NCI-H1048 (cell line): ENCODE measurements at regions not wholly inside any gene's neighbourhood (a gene's known extent, or its start where the extent isn't known, plus 50 kb on each side); places are given as distances from the start of the nearest gene placed in this dataset.
"Not testable (repeated sequence)": the region's sequence is repeated elsewhere in the genome, so short reads cannot be mapped to it uniquely, and the experiment has no call there.

ENCODE experiments used
- DNase-seq: peaks from one replicate; lab custom pipeline; 2025; lab: John Stamatoyannopoulos, UW

DNA sequence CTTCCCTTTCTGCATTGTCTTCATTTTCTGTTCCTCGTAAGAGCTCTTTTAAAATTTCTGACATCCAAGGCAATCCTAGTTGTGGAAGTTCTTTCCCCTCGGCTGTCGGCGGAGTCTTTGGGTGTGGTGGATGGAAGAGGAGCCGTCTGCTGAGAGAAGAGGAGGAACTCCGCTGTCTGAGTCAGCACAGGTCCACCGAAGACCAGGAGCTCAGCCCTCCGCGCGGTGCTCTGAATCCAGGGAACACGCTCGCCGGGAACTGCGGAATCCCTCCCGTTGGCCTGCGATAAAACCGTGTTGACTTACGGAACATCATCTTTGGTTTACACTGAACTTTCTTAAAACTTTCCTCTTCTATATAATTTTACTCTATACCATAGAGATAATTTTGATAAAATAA lies 100.7 kb upstream of the IRX4 start:
- no peak for DNase-seq

DNA sequence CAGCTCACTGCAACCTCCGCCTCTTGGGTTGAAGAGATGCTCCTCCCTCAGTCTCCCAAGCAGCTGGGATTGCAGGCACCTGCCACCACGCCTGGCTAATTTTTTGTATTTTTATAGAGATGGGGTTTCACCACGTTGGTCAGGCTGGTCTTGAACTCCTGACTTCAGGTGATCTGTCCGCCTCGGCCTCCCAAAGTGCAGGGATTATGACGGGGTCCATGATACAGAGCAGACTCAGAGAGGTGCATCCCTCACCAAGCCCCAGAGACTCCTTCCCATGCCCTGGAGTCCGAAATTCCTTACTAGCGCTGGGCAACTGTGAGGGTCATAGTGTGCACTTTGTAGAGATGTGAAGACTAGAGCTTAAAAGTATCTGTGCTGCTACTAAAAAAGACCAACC lies 99.8 kb upstream of the IRX4 start:
- DNase-seq: not testable (repeated sequence)

DNA sequence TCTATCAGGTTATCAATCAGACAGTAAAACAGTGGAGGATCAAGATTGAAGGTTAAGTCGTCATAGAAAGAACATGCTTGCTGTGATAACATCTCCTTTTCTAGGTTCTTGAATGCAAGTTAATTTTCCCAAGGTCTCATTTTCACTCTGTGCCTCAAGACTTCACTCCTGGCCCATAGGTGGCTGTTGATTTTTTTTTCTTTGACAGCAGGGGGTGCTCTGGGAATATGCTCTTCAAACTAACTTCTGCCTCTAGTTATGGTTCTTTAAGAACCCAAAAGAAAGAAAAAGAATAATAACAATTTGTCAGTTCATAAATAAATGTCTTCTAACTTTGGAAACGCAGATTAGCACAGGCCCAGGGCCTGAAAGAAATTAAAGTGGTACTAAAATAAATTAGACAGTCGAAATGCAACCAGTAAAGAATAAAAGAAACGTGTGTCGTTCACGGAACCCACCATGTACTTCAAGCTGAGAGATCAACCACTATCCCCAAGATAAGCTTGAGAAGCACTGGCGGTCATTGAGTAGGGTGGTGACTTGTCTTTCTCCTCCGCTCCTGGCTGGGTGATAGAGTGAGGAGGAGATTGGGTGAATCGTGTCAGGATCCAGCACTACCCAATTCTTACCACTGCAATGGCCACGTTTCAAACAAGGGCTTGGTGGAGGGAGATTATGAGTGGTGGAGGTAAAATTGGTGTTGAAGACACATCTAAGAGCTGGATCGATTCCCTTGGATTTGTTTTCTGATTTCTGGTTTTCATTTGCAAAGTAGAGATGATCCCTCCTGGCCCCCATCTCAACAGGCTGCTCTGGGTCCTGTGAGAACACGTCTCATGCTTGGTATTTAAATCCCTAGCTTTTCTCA lies 93.4 kb upstream of the IRX4 start:
- DNase-seq: no peak

DNA sequence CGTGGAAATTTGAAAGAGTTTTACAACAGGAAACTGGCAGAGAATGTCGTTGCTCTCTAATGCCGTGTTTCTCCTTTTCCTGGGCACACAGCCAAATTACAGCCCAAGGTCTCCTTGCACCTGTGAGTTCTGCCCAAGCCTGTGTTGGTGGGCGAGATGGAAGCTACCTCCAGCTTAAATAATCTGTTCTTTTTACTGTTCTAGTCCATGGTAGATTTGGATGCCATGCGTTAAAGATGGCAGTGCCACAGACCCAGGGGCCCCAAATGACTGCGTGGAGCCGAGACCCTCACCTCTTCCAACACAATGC lies 92.6 kb upstream of the IRX4 start:
- DNase-seq: no peak

DNA sequence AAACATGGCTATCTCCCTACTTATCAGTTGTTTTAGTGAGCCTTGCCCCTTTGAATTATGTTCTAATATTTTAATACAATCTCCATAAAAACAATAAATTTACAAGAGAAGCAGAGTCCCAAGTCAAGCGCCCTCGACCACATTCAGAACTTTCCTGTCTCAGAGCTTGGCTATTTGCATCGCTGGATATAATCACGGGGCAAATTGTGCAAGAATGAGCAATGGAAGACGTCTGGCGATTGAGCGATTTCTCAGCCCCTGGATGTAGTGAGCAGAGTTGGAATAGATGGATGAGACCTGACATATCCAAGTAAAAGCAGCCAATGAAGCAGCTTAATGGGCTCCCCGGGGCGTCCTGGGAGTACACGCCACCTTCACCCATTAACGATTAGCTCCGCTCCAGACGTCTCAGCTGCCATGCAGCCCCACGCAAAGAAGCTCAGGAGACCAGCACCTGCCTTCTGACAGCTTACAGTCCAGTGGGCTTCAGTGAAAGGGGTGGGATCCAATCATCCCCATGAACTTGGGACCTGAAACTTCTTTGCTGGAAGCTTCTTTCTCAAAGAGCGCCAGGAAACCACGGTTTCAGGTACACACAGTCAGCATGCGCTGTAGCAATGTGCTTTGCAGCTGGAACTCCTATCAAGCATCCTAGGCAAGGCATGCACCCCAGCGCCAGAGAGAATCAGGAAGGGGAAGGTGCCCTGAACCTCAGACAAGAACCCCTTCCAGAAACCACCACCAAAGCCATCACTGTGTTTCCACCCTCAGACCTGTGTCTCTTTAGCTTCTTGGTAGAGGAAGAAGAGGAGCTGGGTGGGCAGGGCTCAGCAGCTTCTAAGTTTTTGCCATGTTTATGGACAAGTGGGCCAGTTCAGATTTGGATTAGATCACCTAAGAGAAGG lies 92.0 kb upstream of the IRX4 start:
- DNase-seq: no peak

DNA sequence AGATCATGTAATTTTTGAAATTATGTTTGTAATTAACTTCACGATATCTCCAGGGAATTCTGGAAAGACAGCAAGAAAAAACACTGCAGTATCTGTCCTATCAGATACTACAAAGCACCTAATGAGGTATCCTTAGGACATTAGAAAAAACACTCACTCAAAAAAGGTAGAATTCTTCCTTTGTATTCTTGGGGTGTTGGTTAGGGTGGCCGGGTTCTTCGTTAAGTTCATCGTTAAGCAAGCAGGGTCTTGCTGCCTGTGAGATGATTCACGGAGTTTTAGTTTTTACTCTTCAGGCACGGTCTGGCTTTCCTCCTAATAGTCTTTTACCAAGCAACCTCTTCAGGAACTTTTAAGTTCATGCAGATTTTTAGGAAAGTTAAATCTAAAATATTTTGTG lies 91.4 kb upstream of the IRX4 start:
- no peak for DNase-seq

DNA sequence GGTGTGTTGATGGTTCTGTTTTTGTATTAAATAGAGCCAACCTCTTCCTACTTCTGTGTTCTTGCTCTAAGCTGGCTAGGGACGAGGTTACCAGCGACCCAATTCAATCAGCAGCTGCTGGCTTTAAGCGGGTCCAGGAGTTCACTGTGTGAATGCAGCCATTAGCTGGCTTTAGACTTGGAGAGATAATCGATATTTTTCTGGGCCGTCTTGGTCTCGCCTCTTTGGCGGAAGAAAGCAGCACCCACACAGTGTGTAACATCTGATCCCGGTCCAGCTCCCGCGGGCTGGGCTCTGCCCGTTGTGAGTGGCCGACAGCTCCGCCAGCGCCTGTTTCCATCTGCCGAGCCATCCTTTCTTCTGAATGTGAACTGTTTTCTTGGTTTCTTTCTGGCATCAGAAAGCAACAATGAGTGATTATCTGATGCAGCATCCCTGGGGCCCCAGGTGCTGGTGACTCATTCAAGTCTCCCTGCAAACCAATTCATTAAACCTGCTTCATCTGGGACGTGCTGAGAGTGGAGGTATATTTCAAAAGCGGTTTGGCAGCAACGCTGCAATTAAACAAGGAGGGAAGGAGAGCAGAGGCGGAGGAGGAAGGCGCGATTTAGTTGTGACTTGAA lies 90.8 kb upstream of the IRX4 start:
- no peak for DNase-seq

DNA sequence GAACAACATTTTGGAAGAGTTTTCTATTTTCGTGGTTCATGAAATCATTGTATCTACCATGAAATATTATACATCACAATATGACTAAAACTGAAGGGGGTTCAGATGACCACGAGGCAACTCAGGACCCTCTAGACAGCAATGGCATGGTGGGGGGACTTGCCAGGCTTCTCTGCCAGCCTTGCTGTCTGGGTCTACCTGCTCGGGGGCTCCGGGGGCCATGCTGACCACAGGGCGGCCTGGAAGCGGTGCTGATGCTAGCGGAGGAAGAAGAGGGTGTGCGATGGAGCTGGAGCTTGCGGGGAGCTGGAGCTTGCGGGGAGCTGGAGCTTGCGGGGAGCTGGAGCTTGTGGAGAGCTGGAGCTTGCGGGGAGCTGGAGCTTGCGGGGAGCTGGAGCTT lies 89.2 kb upstream of the IRX4 start:
- no peak for DNase-seq

DNA sequence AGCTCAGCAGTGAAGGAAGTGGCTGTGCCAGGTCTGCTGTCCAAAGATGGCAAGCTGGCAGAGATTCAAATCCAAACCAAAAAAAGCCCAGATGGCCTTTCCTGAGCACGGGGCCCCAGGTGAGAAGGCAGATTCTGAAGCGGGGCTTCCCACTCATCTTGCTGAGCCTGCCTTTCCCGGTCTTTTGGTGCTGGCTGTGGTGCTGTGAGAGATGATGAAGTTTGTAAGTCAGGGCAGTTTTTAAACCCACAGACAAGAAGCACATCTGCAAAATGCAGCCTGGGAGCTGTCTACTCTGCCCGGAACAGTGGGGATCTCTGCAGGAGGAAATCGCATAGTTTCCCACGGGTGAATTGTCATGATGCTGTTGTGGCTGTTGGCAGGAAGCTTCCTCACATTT lies 85.0 kb upstream of the IRX4 start:
- no peak for DNase-seq

DNA sequence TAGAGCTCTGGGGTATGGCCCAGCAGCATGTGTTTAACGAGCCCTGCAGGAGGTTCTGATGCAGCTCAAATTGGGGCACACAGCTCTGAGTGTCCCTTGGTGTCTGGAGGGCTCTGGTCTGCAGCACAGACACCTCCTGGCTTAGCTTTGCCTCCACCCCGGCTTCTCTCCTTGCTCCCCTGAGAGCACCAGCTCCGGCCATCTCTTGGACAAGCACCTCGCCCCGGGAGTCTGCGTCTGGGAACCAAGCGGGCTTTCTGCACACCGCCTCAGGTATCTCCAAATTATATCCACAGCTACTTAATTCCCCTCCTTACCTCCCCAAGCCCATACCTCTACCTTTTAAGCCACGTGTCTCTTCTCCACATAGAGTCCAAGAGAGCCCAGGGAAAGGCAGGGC lies 83.7 kb upstream of the IRX4 start:
- DNase-seq: no peak

DNA sequence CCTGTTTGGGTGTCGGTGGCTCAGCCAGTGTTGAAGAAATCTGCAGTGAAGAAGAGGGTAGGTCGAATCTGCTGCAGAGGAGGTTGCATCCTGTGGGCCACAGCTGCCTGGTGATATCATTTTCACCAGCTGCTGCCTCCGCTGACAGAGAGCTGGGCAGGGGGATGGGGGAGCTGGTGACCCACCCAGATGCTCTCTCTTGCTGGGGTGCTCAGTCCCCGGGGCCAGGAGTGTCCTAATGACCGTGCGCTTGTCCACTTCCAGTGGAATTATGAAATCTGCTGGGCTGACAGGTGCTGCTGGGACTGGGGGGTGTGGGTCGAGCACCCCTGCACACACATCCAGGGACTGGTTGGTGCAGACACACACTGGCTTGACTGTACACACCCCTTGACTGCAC lies 83.2 kb upstream of the IRX4 start:
- no peak for DNase-seq

DNA sequence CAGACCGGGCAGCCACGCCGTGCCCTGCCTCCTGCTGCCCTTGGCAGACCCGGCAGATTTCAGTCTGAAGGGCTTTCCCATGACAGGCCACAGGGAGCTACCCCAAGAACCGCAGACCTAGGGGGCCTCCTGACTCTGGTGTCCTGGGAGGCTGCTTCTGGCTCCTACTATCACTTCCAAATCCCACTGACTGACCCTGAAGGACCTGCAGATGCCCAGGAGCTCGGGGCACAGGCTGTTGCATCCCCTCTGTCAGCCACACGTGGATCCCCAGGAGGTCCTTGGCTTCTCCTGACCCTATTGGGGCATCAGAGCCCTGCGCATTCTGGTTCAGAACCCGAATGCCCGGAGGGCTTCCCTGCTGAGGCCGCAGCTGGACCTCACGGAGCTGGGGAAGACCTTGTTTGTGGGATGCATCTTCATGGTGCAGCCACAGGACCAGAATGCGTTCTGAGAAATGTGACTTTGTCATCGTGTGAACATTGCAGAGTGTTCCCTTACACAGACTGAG lies 81.3 kb upstream of the IRX4 start:
- no peak for DNase-seq

DNA sequence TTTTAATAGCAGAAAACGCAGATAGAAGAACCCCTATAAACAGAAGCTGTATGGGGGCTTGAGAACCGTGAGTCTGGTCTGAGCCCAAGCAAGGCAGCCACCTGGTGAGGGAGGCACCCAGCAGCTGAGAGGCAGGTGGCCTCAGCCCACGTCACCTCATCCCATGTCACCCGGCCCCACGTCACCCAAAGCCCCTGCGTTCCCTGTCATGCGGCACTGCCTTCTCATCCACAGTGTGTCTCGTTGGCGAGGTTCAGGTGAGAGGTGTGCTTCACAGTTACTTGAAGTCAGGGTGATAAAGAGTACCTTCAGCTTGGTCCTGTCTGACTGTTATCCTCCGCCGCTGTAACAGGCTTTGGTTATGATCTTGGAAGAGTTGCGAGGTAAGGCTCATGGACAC lies 80.6 kb upstream of the IRX4 start:
- DNase-seq: no peak

DNA sequence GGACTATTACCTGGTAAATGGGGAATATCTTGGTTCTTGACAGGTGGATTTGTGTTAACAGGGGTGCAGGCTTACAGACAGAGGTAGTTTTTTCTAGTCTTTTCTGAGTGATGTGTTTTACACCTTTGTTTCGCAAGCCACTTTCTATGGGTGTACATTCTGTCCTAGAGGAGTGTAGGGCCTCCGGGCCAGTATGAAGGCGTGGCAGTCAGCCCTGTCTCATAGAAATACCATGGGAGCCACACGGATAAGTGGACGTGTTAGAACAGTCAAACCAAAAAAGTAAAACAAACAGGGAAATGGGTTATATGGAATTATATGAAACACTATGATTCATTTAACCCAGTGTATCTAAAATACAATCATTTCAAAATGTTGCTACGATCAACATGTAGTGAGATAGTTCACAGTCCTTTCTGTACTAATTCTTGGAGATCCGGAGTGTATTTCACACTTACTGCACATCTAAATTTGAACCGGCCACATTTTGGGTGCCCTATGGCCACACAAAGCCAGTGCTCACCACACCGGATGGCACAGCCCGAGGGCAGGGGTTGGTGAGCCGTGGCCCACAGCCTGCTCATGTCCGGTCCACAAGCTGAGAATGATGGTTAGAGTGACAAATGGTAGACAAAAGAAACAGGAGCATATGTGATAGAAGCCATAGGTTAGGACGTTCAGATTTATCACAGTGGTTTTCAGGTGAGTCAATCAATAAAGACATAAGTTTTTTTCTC lies 80.1 kb upstream of the IRX4 start:
- DNase-seq: no peak

DNA sequence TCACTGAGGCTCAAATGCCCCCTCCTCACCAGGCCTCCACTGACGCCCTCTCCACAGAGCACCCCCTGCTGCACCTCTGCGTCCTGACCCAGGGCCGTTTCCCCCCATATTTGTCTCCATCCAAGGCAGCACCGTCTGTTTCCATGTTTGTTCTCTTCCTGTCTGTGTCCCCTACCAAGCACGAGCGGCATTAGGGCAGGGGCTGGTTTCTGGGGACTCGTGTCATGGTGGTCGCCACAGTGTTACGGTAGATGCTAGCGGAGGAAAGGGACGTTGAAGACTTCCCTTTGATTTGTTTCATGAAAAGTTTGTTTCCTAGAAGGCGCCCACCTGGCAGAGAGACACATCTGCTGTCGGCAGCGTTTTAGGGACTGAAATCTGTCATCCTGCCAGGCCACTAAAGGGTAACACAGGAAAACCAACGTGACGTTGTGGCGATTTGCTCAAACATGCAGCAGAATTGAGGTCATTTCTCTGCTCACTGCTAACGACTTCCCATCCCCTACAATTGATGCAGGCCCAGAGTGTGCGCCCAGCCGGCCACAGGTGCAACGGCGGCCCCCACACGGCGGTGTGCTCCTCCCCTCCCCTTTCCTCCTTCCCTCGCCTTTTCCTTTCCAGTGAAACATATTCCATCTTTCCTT lies 79.3 kb upstream of the IRX4 start:
- DNase-seq: no peak

DNA sequence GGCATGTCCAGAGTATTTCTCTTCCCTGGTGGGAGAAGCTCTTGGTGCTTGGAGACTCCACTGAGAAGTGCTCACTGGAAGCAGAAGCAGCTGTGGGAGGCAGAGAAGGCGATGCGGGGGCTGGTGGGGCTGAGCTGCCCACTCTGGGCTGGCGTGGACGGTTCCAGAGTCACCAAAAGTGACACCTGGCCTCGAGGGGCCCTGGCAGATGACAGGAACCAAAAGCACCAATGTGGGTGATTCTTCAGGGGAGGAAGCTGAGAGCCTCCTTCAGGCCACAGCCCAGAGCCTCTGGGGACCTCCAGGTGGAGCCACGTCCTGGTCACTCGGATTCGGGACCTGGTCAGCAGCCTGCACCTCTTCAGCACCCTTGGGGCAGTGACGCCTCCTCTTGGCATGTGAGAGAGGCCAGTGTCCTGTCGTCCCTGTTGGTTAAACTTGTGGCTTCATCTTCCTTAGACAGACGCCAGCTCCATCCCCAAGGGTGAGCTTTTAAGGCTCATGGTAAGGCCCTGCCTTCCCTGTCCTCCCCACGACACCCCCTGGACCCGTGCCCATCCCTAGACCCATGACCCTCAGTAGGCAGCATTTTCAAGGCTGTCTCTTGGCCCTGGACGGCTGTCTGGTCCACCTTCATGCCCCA lies 78.7 kb upstream of the IRX4 start:
- DNase-seq: no peak

DNA sequence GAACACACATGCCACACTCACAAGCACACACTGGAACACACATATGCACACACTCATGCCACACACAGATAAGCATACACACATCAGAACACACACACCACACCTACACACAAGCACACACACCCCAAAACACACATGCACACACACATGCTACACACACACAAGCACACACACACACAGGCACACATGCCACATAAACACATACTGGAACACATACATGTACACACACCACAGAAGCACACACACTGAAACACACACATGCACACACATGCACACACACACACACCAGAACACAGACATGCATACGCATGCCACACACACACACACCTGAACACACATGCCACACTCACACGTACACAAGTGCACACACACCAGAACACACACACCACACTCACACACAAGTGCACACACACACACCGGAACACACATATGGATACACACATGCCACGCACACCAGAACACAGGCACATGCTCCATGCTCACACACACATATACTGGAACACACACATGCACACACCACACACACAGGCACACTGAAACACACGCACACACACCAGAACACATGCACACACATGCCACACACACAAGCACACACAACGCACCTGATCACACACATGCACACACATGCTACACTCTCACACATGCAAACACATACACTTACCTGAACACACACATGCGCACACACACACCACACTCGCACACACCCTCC lies 78.0 kb upstream of the IRX4 start:
- no peak for DNase-seq

DNA sequence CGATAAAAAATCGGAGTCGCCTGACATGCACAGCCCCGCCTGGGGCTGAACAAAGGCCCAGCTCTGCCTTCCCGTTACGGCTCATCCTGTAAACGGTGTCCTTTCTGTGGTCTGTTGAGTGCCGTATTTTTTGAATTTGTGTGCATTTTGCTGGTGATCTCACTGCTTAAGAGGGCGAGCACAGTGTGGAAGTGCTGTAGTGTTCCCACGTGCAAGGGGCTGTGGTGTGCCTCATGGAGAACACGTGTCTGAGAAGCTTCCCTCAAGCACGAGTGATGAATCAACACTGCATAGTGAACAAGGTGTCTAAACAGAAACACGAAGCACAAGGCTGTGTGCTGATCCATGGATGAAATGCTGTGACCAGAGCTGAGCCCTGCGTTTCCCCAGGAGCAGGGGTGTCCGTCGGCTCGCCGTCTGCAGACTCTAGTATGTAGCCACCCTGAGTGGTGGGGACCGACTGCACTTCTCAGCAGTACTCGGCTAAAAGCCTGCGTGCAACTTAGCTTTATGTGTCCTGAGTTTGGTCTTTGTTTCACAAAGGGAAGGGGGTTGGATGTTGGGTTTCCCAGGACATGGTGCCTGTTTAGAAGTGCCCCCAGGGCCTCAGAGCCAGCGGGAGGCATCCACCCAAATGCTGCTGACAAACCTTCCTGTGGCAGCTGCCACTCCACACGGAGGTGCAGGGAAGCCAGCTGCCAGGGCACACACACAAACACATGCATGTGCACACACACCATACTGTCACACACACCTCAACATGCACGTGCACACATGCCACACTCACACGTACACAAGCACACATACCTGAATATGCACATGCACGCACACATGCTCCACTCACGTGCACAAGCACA lies 77.2 kb upstream of the IRX4 start:
- no peak for DNase-seq

DNA sequence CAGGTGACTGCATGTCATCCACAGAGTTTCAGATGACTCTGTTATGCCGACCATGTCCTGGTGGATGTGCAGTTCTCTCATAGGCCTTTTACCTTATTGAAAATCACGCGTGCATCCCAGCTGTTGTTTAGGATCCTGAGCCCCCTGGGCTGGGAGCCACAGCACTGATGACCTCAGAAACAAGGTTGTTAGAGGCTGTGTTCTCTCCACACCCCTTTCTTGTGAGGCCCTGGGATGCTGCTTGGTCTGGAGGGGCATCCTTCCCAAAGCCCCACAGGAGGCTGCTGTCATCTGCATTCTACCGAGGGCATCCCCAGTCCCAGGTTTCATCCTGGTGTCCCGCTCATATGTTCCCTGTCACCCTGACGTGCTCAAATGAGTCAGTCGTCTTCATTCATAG lies 76.5 kb upstream of the IRX4 start:
- no peak for DNase-seq
